ENCODE measurements at regions not wholly inside any gene's neighbourhood (a gene's known extent, or its start where the extent isn't known, plus 50 kb on each side); places are given as distances from the start of the nearest gene placed in this dataset.

GRCh38 chrX:3938587-3938986 lies 225.1 kb upstream of the PRKX start:
- no peak for TF ChIP-seq CTCF (IDR thresholded peaks at IDR 0.05; ENCODE audit: insufficient read depth, low read depth, low read length)
- TF ChIP-seq EZH2 (IDR thresholded peaks at IDR 0.05; ENCODE audit: insufficient read depth, low read length) = no peak

All from astrocyte (in vitro differentiated cells and primary cell).